Brain microvascular endothelial cell (primary cell): ENCODE measurements at regions not wholly inside any gene's neighbourhood (a gene's known extent, or its start where the extent isn't known, plus 50 kb on each side); places are given as distances from the start of the nearest gene placed in this dataset.

Experiments used
- DNase-seq: peaks from one replicate; pipeline ENCODE4 v3.0.0-alpha.2; 2020
- H3K27ac ChIP-seq: fragments of 250-450 bp; sonication (Bioruptor Pico); 2 replicates; pipeline ENCODE4 v1.5.1; 2020; ENCODE audit warnings: mild to moderate bottlenecking, moderate library complexity
- H3K27me3 ChIP-seq: fragments of 250-450 bp; sonication (Bioruptor Pico); replicated peaks from 2 replicates; pipeline ENCODE4 v1.5.1; 2020; ENCODE audit warnings: mild to moderate bottlenecking
- H3K36me3 ChIP-seq: fragments of 250-450 bp; sonication (Bioruptor Pico); replicated peaks from 2 replicates; pipeline ENCODE4 v1.5.1; 2020; ENCODE audit warnings: mild to moderate bottlenecking
- H3K4me3 ChIP-seq: 2 replicates; pipeline ENCODE4 v1.5.1; 2011; ENCODE audit warnings: low read depth, mild to moderate bottlenecking, control low read depth, low read length, moderate library complexity
- CTCF ChIP-seq: IDR thresholded peaks from 2 replicates; pipeline ENCODE4 v1.5.1; 2011; ENCODE audit warnings: low read depth, mild to moderate bottlenecking, moderate library complexity, low read length, control low read depth, inconsistent platforms; ENCODE audit errors: missing control alignments
- in situ Hi-C: cut with HindIII; loops from 2 replicates; pipeline ENCODE4 v1.10.0; 2017; ENCODE audit warnings: low sequenced_read_pairs, low pct_ligation_motif_present

GRCh38 chr15:61742591-61742990 lies 317.7 kb downstream of the VPS13C start:
- Histone ChIP-seq H3K4me3 (no peak overlapping the region), H3K27me3 (no peaks in the 10 kb centered on the region), H3K36me3 (no peaks in the 10 kb centered on the region), H3K27ac (no peak overlapping the region)
- in situ Hi-C loops = no loop called here
- DNase-seq = no peak
- no peak for TF ChIP-seq CTCF

DNA sequence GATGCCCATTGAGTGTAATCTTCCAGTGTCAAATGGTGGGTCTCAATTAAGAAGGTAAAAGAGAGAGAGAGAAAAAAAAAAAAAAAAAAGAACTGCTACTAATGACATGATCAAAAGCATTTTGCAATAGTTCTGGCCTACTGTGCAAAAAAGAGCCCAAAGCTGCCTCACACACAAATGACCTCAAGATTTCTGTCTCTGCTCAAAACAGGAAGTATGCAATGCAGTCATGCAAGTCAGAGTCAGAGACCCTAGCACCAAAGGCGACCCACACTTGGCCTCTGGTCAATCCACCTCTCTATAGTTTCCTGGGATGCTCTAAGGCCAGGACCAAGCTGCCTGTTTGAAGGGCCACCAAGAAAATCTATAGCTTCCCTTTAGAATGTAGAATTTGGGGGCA lies 323.5 kb downstream of the VPS13C start:
- no peak for DNase-seq
- TF ChIP-seq CTCF = no peak
- H3K27ac ChIP-seq = no peak overlapping the region
- H3K4me3 ChIP-seq = no peak overlapping the region
- no peaks in the 10 kb centered on the region for H3K27me3 ChIP-seq
- H3K36me3 ChIP-seq = no peaks in the 10 kb centered on the region
- in situ Hi-C loops = no loop called here

DNA sequence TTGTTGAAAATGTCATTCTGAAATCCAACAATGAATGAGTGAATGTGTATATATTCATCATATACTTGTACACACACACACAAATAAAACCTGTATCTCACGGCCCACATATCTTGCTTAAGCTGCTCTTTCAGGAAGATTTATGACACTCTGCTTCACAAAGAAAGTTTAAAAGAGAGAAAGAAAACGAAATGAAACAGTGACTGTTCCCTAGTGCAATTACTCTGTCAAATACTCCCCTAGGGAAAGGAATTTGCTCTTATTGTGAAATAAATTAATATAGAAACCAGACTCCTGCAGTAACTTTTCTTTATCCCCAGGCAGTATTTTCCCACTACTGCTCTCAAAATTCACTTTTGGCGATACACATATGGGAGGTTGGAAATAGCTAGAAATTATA lies 329.1 kb downstream of the VPS13C start:
- no peaks in the 10 kb centered on the region for H3K36me3 ChIP-seq
- H3K27ac ChIP-seq = no peak overlapping the region
- H3K4me3 ChIP-seq = no peak overlapping the region
- H3K27me3 ChIP-seq = no peaks in the 10 kb centered on the region
- no peak for DNase-seq
- no peak for TF ChIP-seq CTCF
- in situ Hi-C loops = no loop called here

DNA sequence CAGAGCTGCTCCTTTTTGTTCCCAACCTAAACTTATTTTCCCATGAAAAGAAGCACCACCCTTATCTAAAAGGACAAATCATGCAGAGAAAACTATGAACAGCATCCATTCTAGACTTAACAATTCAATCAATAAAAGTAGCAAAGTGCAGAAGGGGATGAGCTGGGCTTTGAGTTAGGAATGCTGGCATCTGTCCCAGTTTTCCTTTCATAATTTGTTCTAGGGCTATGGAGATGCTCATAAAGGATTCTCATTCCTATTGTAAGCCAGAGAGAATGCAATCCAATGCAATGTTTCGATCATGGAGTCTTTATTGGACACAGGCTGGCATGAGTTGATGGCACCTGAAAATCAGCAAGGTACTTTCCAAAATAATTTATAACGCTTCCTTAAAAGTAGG lies 330.6 kb downstream of the VPS13C start:
- in situ Hi-C loops = no loop called here
- no peaks in the 10 kb centered on the region for H3K36me3 ChIP-seq
- H3K4me3 ChIP-seq = no peak overlapping the region
- H3K27me3 ChIP-seq = no peaks in the 10 kb centered on the region
- H3K27ac ChIP-seq = no peak overlapping the region
- DNase-seq = no peak
- no peak for TF ChIP-seq CTCF

- no peaks in the 10 kb centered on the region for H3K36me3 ChIP-seq
- H3K4me3 ChIP-seq = no peak overlapping the region
- TF ChIP-seq CTCF = no peak
- H3K27ac ChIP-seq = no peak overlapping the region
- no peaks in the 10 kb centered on the region for H3K27me3 ChIP-seq
- in situ Hi-C loops = no loop called here
- DNase-seq = no peak
Measured at GRCh38 chr15:61726166-61726565, 334.1 kb downstream of the VPS13C start.

GRCh38 chr15:61725251-61725650 lies 335.0 kb downstream of the VPS13C start:
- Histone ChIP-seq H3K4me3 (no peak overlapping the region), H3K36me3 (no peaks in the 10 kb centered on the region), H3K27me3 (no peaks in the 10 kb centered on the region), H3K27ac (no peak overlapping the region)
- in situ Hi-C loops = no loop called here
- DNase-seq = no peak
- no peak for TF ChIP-seq CTCF
